22Rv1 (cell line): ENCODE measurements at regions not wholly inside any gene's neighbourhood (a gene's known extent, or its start where the extent isn't known, plus 50 kb on each side); places are given as distances from the start of the nearest gene placed in this dataset.

ENCODE experiments used
- H3K27ac ChIP-seq: fragments of 450-650 bp; 2 replicates; pipeline ENCODE4 v1.5.1; 2017
- CTCF ChIP-seq: fragments of 450-650 bp; IDR thresholded peaks from 2 replicates; pipeline ENCODE4 v1.5.1; 2017; ENCODE audit warnings: mild to moderate bottlenecking
- ZFX ChIP-seq: fragments of 450-650 bp; IDR thresholded peaks from 2 replicates; pipeline ENCODE4 v1.6.1; 2017; ENCODE audit warnings: antibody characterized with exemption, borderline replicate concordance

DNA sequence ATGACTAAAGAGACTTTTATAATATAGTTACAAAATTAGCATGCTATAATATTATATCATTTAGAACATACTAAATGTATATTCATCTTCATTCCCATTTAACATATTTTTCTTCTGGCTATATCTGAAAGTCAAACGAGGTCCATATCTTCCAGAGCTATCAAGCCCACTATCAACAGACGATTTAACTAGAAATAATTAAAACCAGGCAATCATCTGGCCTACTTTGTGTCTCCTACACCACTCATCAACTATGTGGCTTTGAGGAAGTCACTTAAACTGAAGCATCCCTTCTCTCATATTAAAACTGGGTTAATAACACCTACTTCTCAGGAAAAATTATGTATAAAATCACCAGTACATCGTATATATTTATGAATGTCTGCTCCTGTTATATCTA, 1330.5 kb upstream of the PABPC4L start:
- TF ChIP-seq CTCF (no peak), ZFX (no peak)
- no peak overlapping the region for H3K27ac ChIP-seq

GRCh38 chr4:135515295-135515694, 1313.7 kb upstream of the PABPC4L start:
- no peak overlapping the region for H3K27ac ChIP-seq

GRCh38 chr4:135510582-135510981, 1309.0 kb upstream of the PABPC4L start:
- H3K27ac ChIP-seq = no peak overlapping the region
- TF ChIP-seq CTCF (no peak), ZFX (no peak)

More at GRCh38 chr4:135515295-135515694, 1313.7 kb upstream of the PABPC4L start:
- no peak for TF ChIP-seq ZFX
- TF ChIP-seq CTCF = no peak

- no peak overlapping the region for H3K27ac ChIP-seq
- TF ChIP-seq CTCF (no peak), ZFX (no peak)
Observed at GRCh38 chr4:135508006-135508714, 1306.6 kb upstream of the PABPC4L start.

DNA sequence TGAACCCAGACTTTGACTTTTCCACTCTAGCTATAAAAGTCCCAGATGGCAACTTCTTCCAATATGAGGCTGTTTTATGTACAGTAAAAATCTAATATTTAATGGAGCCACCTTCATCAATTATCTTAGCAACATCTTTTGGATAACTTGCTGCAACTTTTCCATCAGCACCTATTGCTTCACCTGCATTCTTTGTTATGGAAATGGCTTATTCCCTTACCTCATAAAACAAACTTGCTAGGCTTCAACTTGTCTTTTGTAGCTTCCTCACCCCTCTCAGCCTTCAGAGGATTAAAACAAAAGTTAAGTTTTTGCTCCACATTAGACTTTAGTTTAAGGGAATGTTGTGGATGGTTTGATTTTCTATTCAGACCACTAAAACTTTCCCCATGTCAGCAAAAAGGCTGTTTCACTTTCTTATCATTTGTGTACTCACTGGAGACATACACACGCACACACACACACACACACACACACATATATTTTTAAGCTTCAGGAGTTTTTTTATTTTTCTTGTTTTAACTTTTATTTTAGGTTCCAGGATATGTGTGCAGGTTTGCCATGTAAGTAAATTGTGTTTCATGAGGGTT, 1296.1 kb upstream of the PABPC4L start:
- no peak overlapping the region for H3K27ac ChIP-seq
- TF ChIP-seq CTCF = no peak
- TF ChIP-seq ZFX = no peak

- no peak overlapping the region for H3K27ac ChIP-seq
- TF ChIP-seq CTCF = peak; percentile 37
- TF ChIP-seq ZFX = no peak
Observed at GRCh38 chr4:135492439-135492838, 1290.8 kb upstream of the PABPC4L start.

DNA sequence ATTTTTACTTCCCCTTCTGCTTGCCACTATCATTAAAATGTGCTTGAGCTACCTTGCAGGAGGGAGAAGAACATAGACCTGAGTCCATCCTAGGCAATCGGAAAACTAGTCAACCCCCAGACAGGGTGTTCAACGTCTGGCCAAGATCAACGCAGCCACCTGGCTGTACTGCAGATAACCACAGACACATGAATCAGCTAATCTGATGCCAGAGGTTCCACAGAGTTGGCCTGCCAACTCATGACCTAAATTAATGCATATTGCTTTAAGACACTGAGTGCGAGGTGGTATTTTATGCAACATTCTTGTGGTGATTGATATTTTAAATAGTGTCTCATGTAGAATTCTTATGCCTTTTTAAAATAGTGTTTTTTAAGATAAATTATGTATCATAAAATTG, 1283.8 kb upstream of the PABPC4L start:
- H3K27ac ChIP-seq = no peak overlapping the region
- TF ChIP-seq ZFX (no peak), CTCF (no peak)
